NCI-H748 (cell line): ENCODE measurements at regions not wholly inside any gene's neighbourhood (a gene's known extent, or its start where the extent isn't known, plus 50 kb on each side); places are given as distances from the start of the nearest gene placed in this dataset.
A peak's percentile ranks its signal among the peaks of the same experiment; 100 is the strongest.
"Not testable (repeated sequence)": the region's sequence is repeated elsewhere in the genome, so short reads cannot be mapped to it uniquely, and the experiment has no call there.

ENCODE experiments used
- DNase-seq: peaks from one replicate; lab custom pipeline; 2025; ENCODE audit not compliant: unreplicated experiment; lab: John Stamatoyannopoulos, UW

GRCh38 chr10:3331187-3331586, 158.6 kb upstream of the PITRM1 start:
- DNase-seq = peak; percentile 19

- no peak for DNase-seq
These were observed 158.1 kb upstream of the PITRM1 start for GRCh38 chr10:3330663-3331062.

GRCh38 chr10:3325954-3326750, 153.6 kb upstream of the PITRM1 start:
- no peak for DNase-seq

GRCh38 chr10:3324612-3325038, 152.0 kb upstream of the PITRM1 start:
- DNase-seq = no peak

GRCh38 chr10:3323865-3324498, 151.4 kb upstream of the PITRM1 start:
- no peak for DNase-seq

GRCh38 chr10:3321123-3321522, 148.5 kb upstream of the PITRM1 start:
- DNase-seq = peak; percentile 22

GRCh38 chr10:3319811-3320226, 147.2 kb upstream of the PITRM1 start:
- DNase-seq = no peak

- not testable (repeated sequence) for DNase-seq
These were observed 145.9 kb upstream of the PITRM1 start for GRCh38 chr10:3318480-3318807.

- not testable (repeated sequence) for DNase-seq
These were observed 145.2 kb upstream of the PITRM1 start for GRCh38 chr10:3317553-3318479.

- DNase-seq = not testable (repeated sequence)
These were observed 142.0 kb upstream of the PITRM1 start for GRCh38 chr10:3314445-3315085.

GRCh38 chr10:3313784-3314444, 141.3 kb upstream of the PITRM1 start:
- peak; percentile 2 for DNase-seq

- DNase-seq = peak; percentile 74
These were observed 139.9 kb upstream of the PITRM1 start for GRCh38 chr10:3312403-3312940.

- peak; percentile 17 for DNase-seq
These were observed 137.6 kb upstream of the PITRM1 start for GRCh38 chr10:3310016-3310784.

GRCh38 chr10:3306050-3306449, 133.5 kb upstream of the PITRM1 start:
- no peak for DNase-seq

GRCh38 chr10:3295582-3296151, 123.1 kb upstream of the PITRM1 start:
- DNase-seq = peak; percentile 87

GRCh38 chr10:3294919-3295581, 122.5 kb upstream of the PITRM1 start:
- DNase-seq = peak; percentile 91

GRCh38 chr10:3293581-3294431, 121.2 kb upstream of the PITRM1 start:
- DNase-seq = peak; percentile 11

- DNase-seq = no peak
These were observed 120.1 kb upstream of the PITRM1 start for GRCh38 chr10:3292636-3293035.
